Fibroblast of lung (primary cell): ENCODE measurements at regions not wholly inside any gene's neighbourhood (a gene's known extent, or its start where the extent isn't known, plus 50 kb on each side); places are given as distances from the start of the nearest gene placed in this dataset.

ENCODE experiments used
- CTCF ChIP-seq, 2 donors: IDR thresholded peaks in 1 of 2; conservative IDR thresholded peaks in 1 of 2; 1 replicate in 1 of 2; 2 replicates in 1 of 2; pipeline ENCODE4 v1.5.1; 2011 to 2012; ENCODE audit warnings: low read length in 2 of 2, control low read depth in 1 of 2, inconsistent platforms in 1 of 2, low read depth in 1 of 2, mild to moderate bottlenecking in 1 of 2
- EZH2 ChIP-seq: IDR thresholded peaks from 2 replicates; pipeline ENCODE4 v1.5.1; 2012; ENCODE audit warnings: low read length, control low read depth, mild to moderate bottlenecking; ENCODE audit errors: missing control alignments

GRCh38 chr20:57908226-57908625 lies 198.4 kb upstream of the PMEPA1 start:
- TF ChIP-seq CTCF (conservative IDR thresholded peaks at IDR 0.05 in 1 of 2, IDR thresholded peaks at IDR 0.05 in 1 of 2; ENCODE audit: low read depth in 1 of 2, low read length in 2 of 2) (no peak), EZH2 (no peak)
